H1 (cell line): ENCODE measurements at regions not wholly inside any gene's neighbourhood (a gene's known extent, or its start where the extent isn't known, plus 50 kb on each side); places are given as distances from the start of the nearest gene placed in this dataset.

Experiments
- CTCF ChIA-PET: fragments of 300-600 bp; sonication (Branson Sonifier 250); formaldehyde crosslinking; loops from one replicate; lab custom pipeline; 2021; ENCODE audit not compliant: partially characterized antibody; lab: Charles Lee
- POLR2A ChIA-PET: fragments of 300-600 bp; sonication (Branson Sonifier 250); formaldehyde crosslinking; loops from one replicate; lab custom pipeline; 2021; ENCODE audit warnings: inconsistent platforms; ENCODE audit not compliant: partially characterized antibody; lab: Charles Lee
- DNase-seq, 2 experiments: peaks; one replicate each; pipeline versions ENCODE4 v3.0.0 to v3.0.0-alpha.2; 2010 to 2022; ENCODE audit warnings: low spot score in 2 of 2, low read depth in 1 of 2, mixed read lengths in 1 of 2
- FAIRE-seq: peaks from 2 replicates; lab custom pipeline; 2011; peaks lifted over from hg19 to GRCh38; lab: Jason Lieb, UNC
- H2AFZ ChIP-seq: 2 replicates; pipeline ENCODE4 v1.8.1; 2012; ENCODE audit warnings: low read length, inconsistent platforms
- H2AK5ac ChIP-seq: 2 replicates; pipeline ENCODE4 v1.6.1; 2013; ENCODE audit warnings: low read depth, low read length
- H2BK120ac ChIP-seq: replicated peaks from 2 replicates; pipeline ENCODE3; 2013; ENCODE audit warnings: low read depth, low read length, inconsistent platforms
- H2BK12ac ChIP-seq: 2 replicates; pipeline ENCODE4 v1.6.1; 2013; ENCODE audit warnings: low read depth, low read length
- H2BK15ac ChIP-seq: 2 replicates; pipeline ENCODE4 v1.6.1; 2013; ENCODE audit warnings: low read length
- H2BK20ac ChIP-seq: 2 replicates; pipeline ENCODE4 v1.6.1; 2013; ENCODE audit warnings: low read length
- H2BK5ac ChIP-seq: 2 replicates; pipeline ENCODE4 v1.6.1; 2013; ENCODE audit warnings: low read depth, low read length
- H3K14ac ChIP-seq: 2 replicates; pipeline ENCODE4 v1.6.1; 2013; ENCODE audit warnings: inconsistent platforms; ENCODE audit not compliant: insufficient read length
- H3K18ac ChIP-seq: 2 replicates; pipeline ENCODE4 v1.6.1; 2013; ENCODE audit warnings: low read length; ENCODE audit errors: extremely low read depth
- H3K23ac ChIP-seq: 2 replicates; pipeline ENCODE4 v1.6.1; 2013; ENCODE audit warnings: inconsistent platforms; ENCODE audit not compliant: insufficient read length
- H3K23me2 ChIP-seq: 2 replicates; pipeline ENCODE4 v1.6.1; 2013; ENCODE audit warnings: low read depth, low read length
- H3K27ac ChIP-seq: 2 replicates; pipeline ENCODE4 v1.6.1; 2011; ENCODE audit warnings: low read depth, low read length, inconsistent platforms
- H3K27me3 ChIP-seq, 4 experiments: replicated peaks in 1 of 4; 1 replicate in 1 of 4; 2 replicates in 3 of 4; pipeline versions ENCODE4 v1.6.1 to v1.8.1; 2011 to 2013; ENCODE audit warnings: low read length in 3 of 4, mild to moderate bottlenecking in 3 of 4, inconsistent platforms in 2 of 4, mixed read lengths in 2 of 4, moderate library complexity in 1 of 4; ENCODE audit not compliant: control insufficient read depth in 3 of 4, insufficient read depth in 3 of 4; ENCODE audit errors: extremely low read depth in 1 of 4
- H3K36me3 ChIP-seq, 4 experiments: 2 replicates each; pipeline versions ENCODE4 v1.6.1 to v1.8.1; 2011 to 2013; ENCODE audit warnings: mild to moderate bottlenecking in 4 of 4, low read length in 3 of 4, moderate library complexity in 2 of 4, control low read depth in 1 of 4, inconsistent platforms in 1 of 4; ENCODE audit not compliant: insufficient read depth in 4 of 4, control insufficient read depth in 2 of 4
- H3K4ac ChIP-seq: replicated peaks from 2 replicates; pipeline ENCODE3; 2013; ENCODE audit warnings: low read length, low read depth, mixed read lengths, inconsistent platforms; ENCODE audit not compliant: insufficient read length
- H3K4me1 ChIP-seq, 4 experiments: replicated peaks in 1 of 4; 1 replicate in 1 of 4; 2 replicates in 3 of 4; pipeline versions ENCODE4 v1.6.1 to v1.8.1; 2011 to 2013; ENCODE audit warnings: low read length in 3 of 4, inconsistent platforms in 2 of 4, mixed read lengths in 1 of 4; ENCODE audit not compliant: insufficient read depth in 4 of 4, control insufficient read depth in 3 of 4
- H3K4me2 ChIP-seq, 2 experiments: 2 replicates each; pipeline versions ENCODE4 v1.6.1 to v1.8.1; 2011 to 2013; ENCODE audit warnings: low read depth in 2 of 2, low read length in 2 of 2, control low read depth in 1 of 2, inconsistent platforms in 1 of 2, mild to moderate bottlenecking in 1 of 2; ENCODE audit not compliant: insufficient read depth in 1 of 2
- H3K4me3 ChIP-seq, 4 experiments: fragments of 200-600, 300-600 bp in 1 of 4; sonication (generic), shearing (Covaris generic), sonication (Bioruptor Twin) in 1 of 4; 2 replicates each; pipeline versions ENCODE4 v1.5.1 to v1.8.1; 2011 to 2016; ENCODE audit warnings: low read length in 4 of 4, low read depth in 3 of 4, control low read depth in 2 of 4, inconsistent platforms in 2 of 4, mild to moderate bottlenecking in 2 of 4, mixed read lengths in 1 of 4, moderate library complexity in 1 of 4; ENCODE audit not compliant: insufficient read depth in 2 of 4; ENCODE audit errors: extremely low read depth in 1 of 4
- H3K56ac ChIP-seq: replicated peaks from 2 replicates; pipeline ENCODE3; 2013; ENCODE audit warnings: low read depth, mild to moderate bottlenecking, mixed read lengths, low read length, inconsistent platforms; ENCODE audit not compliant: insufficient read length
- H3K79me1 ChIP-seq: 2 replicates; pipeline ENCODE4 v1.6.1; 2013; ENCODE audit warnings: low read depth, low read length, control low read depth
- H3K79me2 ChIP-seq, 2 experiments: 2 replicates each; pipeline versions ENCODE4 v1.6.1 to v1.8.1; 2012 to 2013; ENCODE audit warnings: low read length in 2 of 2, mild to moderate bottlenecking in 2 of 2, inconsistent platforms in 1 of 2; ENCODE audit not compliant: insufficient read depth in 2 of 2, control insufficient read depth in 1 of 2
- H3K9ac ChIP-seq, 4 experiments: replicated peaks in 1 of 4; 1 replicate in 1 of 4; 2 replicates in 3 of 4; pipeline versions ENCODE4 v1.6.1 to v1.8.1; 2011 to 2013; ENCODE audit warnings: low read depth in 3 of 4, low read length in 3 of 4, control low read depth in 2 of 4, mild to moderate bottlenecking in 2 of 4, moderate library complexity in 2 of 4, inconsistent platforms in 1 of 4; ENCODE audit errors: extremely low read depth in 1 of 4
- H3K9me3 ChIP-seq, 2 experiments: 2 replicates each; pipeline versions ENCODE4 v1.6.1 to v1.8.1; 2012 to 2013; ENCODE audit warnings: mild to moderate bottlenecking in 2 of 2, moderate library complexity in 2 of 2, control low read depth in 1 of 2, inconsistent platforms in 1 of 2, low read depth in 1 of 2, low read length in 1 of 2, mixed read lengths in 1 of 2; ENCODE audit not compliant: insufficient read depth in 2 of 2
- H4K20me1 ChIP-seq, 2 experiments: replicated peaks in 1 of 2; 2 replicates each; pipeline versions ENCODE3 to v1.8.1; 2011 to 2013; ENCODE audit warnings: inconsistent platforms in 2 of 2, low read length in 2 of 2, mild to moderate bottlenecking in 1 of 2; ENCODE audit not compliant: insufficient read depth in 2 of 2, control insufficient read depth in 1 of 2
- H4K5ac ChIP-seq: 2 replicates; pipeline ENCODE4 v1.6.1; 2013; ENCODE audit warnings: low read length, low read depth, mixed read lengths, inconsistent platforms; ENCODE audit not compliant: insufficient read length
- H4K8ac ChIP-seq: 2 replicates; pipeline ENCODE4 v1.8.0; 2013; ENCODE audit warnings: mild to moderate bottlenecking, moderate library complexity, low read length, inconsistent platforms; ENCODE audit not compliant: insufficient read depth; ENCODE audit errors: extremely low read depth
- H4K91ac ChIP-seq: replicated peaks from 2 replicates; pipeline ENCODE3; 2013; ENCODE audit warnings: low read length, mixed read lengths, inconsistent platforms; ENCODE audit not compliant: insufficient read length
- ATF3 ChIP-seq: IDR thresholded peaks from 2 replicates; pipeline ENCODE4 v1.6.1; 2011; ENCODE audit warnings: low read depth, mild to moderate bottlenecking, low read length; ENCODE audit not compliant: insufficient read depth
- BACH1 ChIP-seq: IDR thresholded peaks from 2 replicates; pipeline ENCODE4 v1.6.1; 2012; ENCODE audit warnings: low read length, improper control_type of control experiment
- E2F6 ChIP-seq: IDR thresholded peaks from 2 replicates; pipeline ENCODE4 v1.6.1; 2012; ENCODE audit warnings: inconsistent platforms
- JUN ChIP-seq: IDR thresholded peaks from 2 replicates; pipeline ENCODE4 v1.6.1; 2011; ENCODE audit warnings: low read depth, mild to moderate bottlenecking, improper control_type of control experiment, low read length
- KDM1A ChIP-seq: fragments of 200-600, 300-600 bp; sonication (generic); IDR thresholded peaks from 2 replicates; pipeline ENCODE4 v1.7.1; 2016; ENCODE audit warnings: mild to moderate bottlenecking, low read length, borderline replicate concordance
- MAFK ChIP-seq: IDR thresholded peaks from 2 replicates; pipeline ENCODE4 v1.6.1; 2012; ENCODE audit warnings: low read depth, mild to moderate bottlenecking, improper control_type of control experiment, low read length
- MAX ChIP-seq: IDR thresholded peaks from 2 replicates; pipeline ENCODE4 v1.6.1; 2012; ENCODE audit warnings: inconsistent platforms
- POLR2A ChIP-seq, 2 experiments: IDR thresholded peaks; 1 replicate in 1 of 2; 2 replicates in 1 of 2; pipeline ENCODE4 v1.6.1; 2011; ENCODE audit warnings: low read depth in 2 of 2, low read length in 2 of 2, mild to moderate bottlenecking in 2 of 2; ENCODE audit errors: control extremely low read depth in 1 of 2
- RBBP5 ChIP-seq: IDR thresholded peaks from 2 replicates; pipeline ENCODE4 v1.7.1; 2012; ENCODE audit warnings: low read depth, mild to moderate bottlenecking, inconsistent platforms, low read length, moderate library complexity, borderline replicate concordance
- RXRA ChIP-seq: IDR thresholded peaks from 2 replicates; pipeline ENCODE4 v1.6.1; 2011; ENCODE audit warnings: low read depth, mild to moderate bottlenecking, low read length, moderate library complexity; ENCODE audit not compliant: insufficient read depth
- SAP30 ChIP-seq: fragments of 300-600 bp; sonication (generic); IDR thresholded peaks from 2 replicates; pipeline ENCODE4 v1.7.1; 2012; ENCODE audit warnings: low read length, moderate library complexity, mild to moderate bottlenecking, inconsistent platforms; ENCODE audit not compliant: insufficient read depth, insufficient replicate concordance
- SP2 ChIP-seq: IDR thresholded peaks from 2 replicates; pipeline ENCODE4 v1.6.1; 2012; ENCODE audit warnings: mild to moderate bottlenecking, low read length, inconsistent platforms
- ZNF274 ChIP-seq: IDR thresholded peaks from 2 replicates; pipeline ENCODE4 v1.7.0; 2012; ENCODE audit warnings: low read length, borderline replicate concordance; ENCODE audit errors: extremely low read depth
- WGBS, 2 experiments: shearing (Covaris generic) in 1 of 2; methylation state at CpG; one replicate each; pipeline versions ENCODE4 v1.1.6 to v1.1.7; 2013 to 2015; ENCODE audit warnings: low lambda C conversion rate in 2 of 2, mixed read lengths in 2 of 2, inconsistent platforms in 1 of 2, low coverage in 1 of 2, missing lambda C conversion rate in 1 of 2; ENCODE audit not compliant: insufficient replicate concordance in 2 of 2, insufficient coverage in 1 of 2, insufficient read length in 1 of 2; ENCODE audit errors: extremely low coverage in 1 of 2, missing lambda C conversion rate in 1 of 2; 5-methylcytosine and 5-hydroxymethylcytosine counted together

- Histone ChIP-seq H3K23me2 (no peaks in the 10 kb centered on the region), H3K27me3 (no peaks in the 10 kb centered on the region), H3K14ac (no peak overlapping the region), H3K4me1 (no peaks in the 10 kb centered on the region), H3K9ac (no peak overlapping the region), H3K9me3 (no peaks in the 10 kb centered on the region), H3K4me3 (no peak overlapping the region), H3K18ac (no peak overlapping the region), H2AK5ac (no peak overlapping the region), H3K36me3 (no peaks in the 10 kb centered on the region), H3K23ac (no peak overlapping the region), H4K20me1 (no peaks in the 10 kb centered on the region), H2BK15ac (no peak overlapping the region), H2BK120ac (no peak overlapping the region), H4K5ac (no peak overlapping the region), H3K56ac (no peak overlapping the region), H4K91ac (no peak overlapping the region), H3K79me1 (no peaks in the 10 kb centered on the region), H3K4ac (no peak overlapping the region), H2BK20ac (no peak overlapping the region), H2AFZ (peak overlapping the region; percentile 72; the same call in 1 of the 2 replicates), H2BK12ac (no peak overlapping the region; the same call in 1 of the 2 replicates), H4K8ac (no peak overlapping the region), H3K27ac (no peak overlapping the region), H3K79me2 (no peaks in the 10 kb centered on the region), H2BK5ac (no peak overlapping the region), H3K4me2 (no peak overlapping the region)
- WGBS, 2 experiments, result 96% methylated on average over 2 of the region's 2 CpGs; no CpG with 5 or more reads in 1 of the 2 experiments
- FAIRE-seq (no peak), DNase-seq (no peak)
- POLR2A ChIA-PET, result no interaction called here
- CTCF ChIA-PET, result no interaction called here
- TF ChIP-seq RXRA (no peak), KDM1A (no peak), ATF3 (no peak), E2F6 (no peak), RBBP5 (no peak), BACH1 (no peak), ZNF274 (no peak), MAFK (no peak), SP2 (no peak), MAX (no peak), JUN (no peak), POLR2A (IDR thresholded peaks at IDR 0.05; ENCODE audit: control extremely low read depth in 1 of 2, low read depth in 2 of 2, low read length in 2 of 2) (no peak), SAP30 (no peak)
These were observed 350.4 kb downstream of the OSTF1 start for GRCh38 chr9:75438716-75439115.
